Activated naive CD8-positive, alpha-beta T cell treated with anti-CD3 and anti-CD28 coated beads for 36 hours (primary cell): ENCODE measurements at regions not wholly inside any gene's neighbourhood (a gene's known extent, or its start where the extent isn't known, plus 50 kb on each side); places are given as distances from the start of the nearest gene placed in this dataset.
"Not testable (repeated sequence)": the region's sequence is repeated elsewhere in the genome, so short reads cannot be mapped to it uniquely, and the experiment has no call there.

ENCODE experiments used
- DNase-seq: peaks from one replicate; pipeline ENCODE4 v3.0.0; 2021
- H3K27ac Mint-ChIP-seq: one replicate; pipeline ENCODE4 v1.8.0; 2022; ENCODE audit warnings: mild to moderate bottlenecking, moderate library complexity, mixed read lengths
- H3K27me3 Mint-ChIP-seq: one replicate; pipeline ENCODE4 v1.8.0; 2022; ENCODE audit warnings: mild to moderate bottlenecking, mixed read lengths
- H3K36me3 Mint-ChIP-seq: one replicate; pipeline ENCODE4 v1.8.0; 2021; ENCODE audit warnings: mild to moderate bottlenecking, mixed read lengths
- H3K4me1 Mint-ChIP-seq: one replicate; pipeline ENCODE4 v1.8.0; 2021; ENCODE audit warnings: mixed read lengths
- H3K4me3 Mint-ChIP-seq: one replicate; pipeline ENCODE4 v1.8.0; 2022; ENCODE audit warnings: mild to moderate bottlenecking, moderate library complexity, mixed read lengths
- H3K9me3 Mint-ChIP-seq: one replicate; pipeline ENCODE4 v1.8.0; 2022; ENCODE audit warnings: mixed read lengths

DNA sequence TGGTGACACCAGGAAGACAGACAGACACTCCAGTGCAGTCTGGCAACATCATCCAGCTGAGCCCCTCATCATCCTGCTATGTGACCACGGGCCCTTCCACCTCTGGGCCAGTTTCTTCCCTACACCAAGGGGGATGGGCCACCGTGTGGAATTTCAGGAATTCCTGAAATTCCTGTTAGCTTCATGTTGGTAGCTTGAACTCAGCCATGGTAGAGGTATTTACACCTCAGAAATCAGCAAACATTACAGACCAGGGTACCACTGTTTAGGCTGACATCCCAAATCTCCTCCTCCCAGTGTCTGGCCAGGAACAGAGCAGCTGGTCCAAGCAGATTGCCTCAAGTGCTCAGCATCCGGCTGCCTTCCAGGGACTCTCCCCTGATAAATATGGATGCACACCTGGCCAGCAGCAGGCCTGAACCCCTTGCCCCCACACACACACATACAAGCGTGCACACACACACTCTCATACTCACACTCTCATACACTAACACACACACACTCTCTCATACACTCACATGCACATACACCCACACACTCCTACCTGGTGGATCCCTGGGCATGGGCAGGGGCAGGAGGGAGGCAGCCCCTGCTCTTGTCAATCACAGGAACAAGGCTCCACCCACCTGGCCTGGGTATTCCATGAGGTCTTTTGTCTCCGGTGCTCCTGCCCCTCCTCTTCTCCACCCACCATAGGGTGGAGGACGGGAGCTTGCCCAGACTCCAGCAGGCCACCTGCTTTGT lies 85.2 kb downstream of the BUD13 start:
- Mint-ChIP-seq H3K4me1 (no peaks in the 10 kb centered on the region), H3K36me3 (no peaks in the 10 kb centered on the region), H3K27me3 (peaks cover 9% of the 10 kb centered on the region)

DNA sequence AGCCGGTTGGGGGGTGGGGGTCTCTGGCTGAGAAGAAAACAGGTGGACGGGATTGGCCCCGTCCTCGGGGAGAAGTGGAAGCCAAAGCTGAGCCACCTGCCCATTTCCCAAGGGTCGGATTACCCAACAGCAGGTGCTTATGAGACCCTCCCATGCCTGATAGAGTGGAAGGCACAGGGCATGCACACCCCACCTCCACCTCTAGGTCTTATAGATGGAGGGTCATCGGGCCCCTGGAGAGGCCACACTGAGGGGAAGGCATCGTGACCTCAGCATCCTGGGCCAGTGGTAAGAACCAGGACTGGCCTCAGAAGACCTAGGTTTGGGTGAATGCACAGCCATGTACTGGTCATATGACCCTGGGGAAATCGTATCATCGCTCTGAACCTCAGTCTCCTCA lies 85.9 kb downstream of the BUD13 start:
- Mint-ChIP-seq H3K27me3 (peaks cover 9% of the 10 kb centered on the region), H3K27ac (no peak overlapping the region), H3K9me3 (peaks cover 4% of the 10 kb centered on the region), H3K36me3 (no peaks in the 10 kb centered on the region), H3K4me1 (no peaks in the 10 kb centered on the region), H3K4me3 (no peak overlapping the region)
- DNase-seq: no peak

More for the DNA sequence above, 85.2 kb downstream of the BUD13 start:
- H3K9me3 Mint-ChIP-seq: peaks cover 4% of the 10 kb centered on the region
- no peak overlapping the region for H3K4me3 Mint-ChIP-seq
- DNase-seq: no peak
- H3K27ac Mint-ChIP-seq: no peak overlapping the region

DNA sequence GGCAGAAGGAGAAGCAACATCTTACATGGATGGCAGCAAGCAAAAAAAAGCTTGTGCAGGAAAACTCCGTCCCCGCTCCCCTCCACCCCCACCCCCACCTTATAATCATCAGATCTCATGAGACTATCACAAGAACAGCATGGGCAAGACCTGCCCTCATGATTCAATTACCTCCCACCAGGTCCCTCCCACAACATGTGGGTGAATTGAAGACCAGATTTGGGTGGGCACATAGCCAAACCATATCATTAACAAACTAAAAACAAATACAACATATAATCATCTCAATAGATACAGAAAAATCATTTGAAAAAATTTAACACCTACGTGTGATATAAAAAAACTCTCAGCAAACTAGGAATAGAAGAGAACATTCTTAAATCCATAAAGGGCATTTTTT lies 88.8 kb downstream of the BUD13 start:
- Mint-ChIP-seq H3K4me3 (no peak overlapping the region), H3K27me3 (peaks cover 9% of the 10 kb centered on the region), H3K4me1 (no peaks in the 10 kb centered on the region), H3K9me3 (peaks cover 4% of the 10 kb centered on the region), H3K27ac (no peak overlapping the region), H3K36me3 (no peaks in the 10 kb centered on the region)
- DNase-seq: no peak

DNA sequence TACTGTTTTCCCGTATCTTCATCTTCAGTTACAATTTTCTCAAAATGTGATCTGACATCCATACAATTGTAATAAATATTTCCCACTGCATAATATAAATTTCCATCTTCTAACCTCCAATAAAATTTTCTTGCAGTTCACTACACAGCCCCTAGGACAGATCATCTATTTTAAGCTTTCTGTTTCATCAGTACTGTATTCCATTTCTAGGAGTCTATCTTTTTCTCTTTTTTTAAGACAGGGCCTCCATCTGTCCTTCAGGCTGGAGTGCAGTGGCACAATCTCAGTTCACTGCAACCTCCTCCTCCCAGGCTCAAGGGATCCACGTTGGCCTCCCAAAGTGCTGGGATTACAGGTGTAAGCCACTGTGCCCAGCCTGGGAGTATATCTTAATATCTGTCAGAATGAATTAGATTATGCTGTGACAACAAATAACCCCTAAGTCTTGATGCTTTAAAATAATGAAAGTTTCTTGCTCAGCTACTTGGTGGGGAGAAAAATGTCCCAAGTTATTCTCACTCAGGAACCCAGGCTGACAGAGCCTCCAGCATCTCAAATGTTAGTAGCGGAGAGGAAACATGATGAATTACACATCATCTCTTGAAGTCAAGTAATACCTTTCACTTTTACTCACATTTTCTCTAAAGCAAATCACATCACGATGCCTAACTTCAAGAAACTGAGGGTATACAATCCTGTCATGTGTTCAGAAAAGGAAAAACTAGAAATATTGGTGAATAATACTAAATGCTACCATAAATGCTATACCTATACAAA lies 92.2 kb downstream of the BUD13 start:
- no peak for DNase-seq
- Mint-ChIP-seq H3K27ac (no peak overlapping the region), H3K4me1 (no peaks in the 10 kb centered on the region), H3K9me3 (peaks cover 7% of the 10 kb centered on the region), H3K36me3 (no peaks in the 10 kb centered on the region), H3K4me3 (no peak overlapping the region), H3K27me3 (peaks cover 6% of the 10 kb centered on the region)

DNA sequence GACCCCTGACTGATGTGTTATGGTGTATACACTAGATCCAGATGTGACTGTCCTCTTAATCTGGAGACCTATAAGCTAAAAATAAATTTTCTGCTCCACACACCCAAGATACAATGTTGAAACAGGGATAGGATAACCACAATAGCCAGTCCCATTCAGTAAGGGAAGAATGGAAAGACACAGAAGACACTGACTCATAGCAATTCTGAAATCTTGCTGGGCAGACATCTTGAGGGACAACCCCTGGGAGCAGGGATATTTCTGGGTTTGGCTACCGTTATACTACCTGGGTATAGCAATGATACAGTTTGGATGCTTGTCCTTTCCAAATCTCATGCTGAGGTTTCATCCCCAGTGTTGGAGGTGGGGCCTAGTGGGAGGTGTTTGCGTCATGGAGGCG lies 93.9 kb downstream of the BUD13 start:
- Mint-ChIP-seq H3K4me1 (no peaks in the 10 kb centered on the region), H3K9me3 (peaks cover 10% of the 10 kb centered on the region), H3K4me3 (no peak overlapping the region), H3K36me3 (no peaks in the 10 kb centered on the region), H3K27me3 (peaks cover 6% of the 10 kb centered on the region), H3K27ac (no peak overlapping the region)
- no peak for DNase-seq

- not testable (repeated sequence) for H3K27ac Mint-ChIP-seq, H3K4me3 Mint-ChIP-seq, H3K36me3 Mint-ChIP-seq, H3K9me3 Mint-ChIP-seq, H3K4me1 Mint-ChIP-seq, DNase-seq
- peaks cover 27% of the 10 kb centered on the region for H3K27me3 Mint-ChIP-seq
Measured at GRCh38 chr11:116667318-116667717, 105.5 kb downstream of the BUD13 start.

DNA sequence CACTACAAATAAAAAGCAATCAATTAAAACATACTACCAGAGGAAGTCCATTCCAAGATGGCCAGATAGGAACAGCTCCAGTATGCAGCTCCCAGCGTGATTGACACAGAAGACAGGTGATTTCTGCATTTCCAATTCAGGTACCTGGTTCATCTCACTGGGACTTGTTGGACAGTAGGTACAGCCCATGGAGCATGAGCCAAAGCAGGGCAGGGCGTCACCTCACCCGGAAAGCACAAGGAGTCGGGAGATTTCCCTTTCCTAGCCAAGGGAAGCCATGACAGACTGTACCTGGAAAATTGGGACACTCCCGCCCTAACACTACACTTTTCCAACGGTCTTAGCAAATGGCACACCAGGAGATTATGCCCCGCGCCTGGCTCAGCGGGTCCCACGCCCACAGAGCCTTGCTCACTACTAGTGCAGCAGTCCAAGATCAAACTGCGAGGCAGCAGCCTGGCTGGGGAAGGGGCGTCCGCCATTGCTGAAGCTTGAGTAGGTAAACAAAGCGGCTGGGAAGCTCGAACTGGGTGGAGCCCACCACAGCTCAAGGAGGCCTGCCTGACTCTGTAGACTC lies 106.0 kb downstream of the BUD13 start:
- H3K36me3 Mint-ChIP-seq, H3K4me1 Mint-ChIP-seq, DNase-seq, H3K27ac Mint-ChIP-seq, H3K4me3 Mint-ChIP-seq, H3K9me3 Mint-ChIP-seq: not testable (repeated sequence)
- H3K27me3 Mint-ChIP-seq: peaks cover 31% of the 10 kb centered on the region

DNA sequence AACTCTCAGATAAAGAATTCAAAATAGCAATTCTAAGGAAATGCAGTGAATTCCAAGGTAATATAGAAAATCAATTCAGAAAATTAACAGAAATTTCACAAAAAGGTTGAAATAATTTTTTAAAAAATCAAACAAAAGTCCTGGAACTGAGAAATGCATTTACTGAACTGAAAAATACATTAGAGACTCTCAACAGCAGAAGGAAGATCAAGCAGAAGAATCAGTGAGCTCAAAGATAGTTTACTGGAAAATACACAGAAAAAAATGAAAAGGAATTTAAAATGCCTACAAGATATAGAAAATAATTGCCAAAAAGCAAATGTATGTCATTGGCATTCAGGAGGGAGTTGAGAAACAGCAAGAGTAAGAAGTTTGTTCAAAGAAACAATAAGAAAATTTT lies 107.3 kb downstream of the BUD13 start:
- Mint-ChIP-seq H3K27me3 (peaks cover 38% of the 10 kb centered on the region), H3K4me3 (no peak overlapping the region), H3K36me3 (peaks cover 2% of the 10 kb centered on the region), H3K4me1 (no peaks in the 10 kb centered on the region), H3K9me3 (peaks cover 8% of the 10 kb centered on the region), H3K27ac (no peak overlapping the region)
- no peak for DNase-seq

GRCh38 chr11:116661056-116661455 lies 111.7 kb downstream of the BUD13 start:
- no peak for DNase-seq
- Mint-ChIP-seq H3K27ac (no peak overlapping the region), H3K9me3 (peaks cover 5% of the 10 kb centered on the region), H3K36me3 (peaks cover 2% of the 10 kb centered on the region), H3K4me3 (no peak overlapping the region), H3K27me3 (peaks cover 24% of the 10 kb centered on the region), H3K4me1 (no peaks in the 10 kb centered on the region)

DNA sequence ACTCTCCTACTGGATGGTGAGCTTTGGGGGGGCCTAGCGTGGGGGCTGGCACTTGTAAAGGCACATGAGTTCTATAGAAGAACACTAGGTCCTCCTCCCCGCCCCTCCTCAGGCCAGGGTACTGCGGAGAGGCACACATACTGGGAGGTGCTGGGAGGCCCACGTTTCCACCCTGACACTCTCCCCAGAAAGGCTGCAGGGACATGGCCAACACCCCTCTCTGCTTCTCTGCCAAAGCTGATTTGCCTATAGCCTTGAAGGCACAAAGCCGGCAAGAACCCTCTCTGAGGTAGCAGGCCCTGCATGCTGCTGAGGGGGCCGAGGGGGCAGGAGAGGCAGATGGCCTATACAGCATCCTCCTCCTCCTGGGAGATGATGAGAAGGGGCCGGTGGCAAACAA lies 112.8 kb downstream of the BUD13 start:
- no peak for DNase-seq
- H3K9me3 Mint-ChIP-seq: peaks cover 2% of the 10 kb centered on the region
- no peaks in the 10 kb centered on the region for H3K36me3 Mint-ChIP-seq
- H3K4me3 Mint-ChIP-seq: no peak overlapping the region
- no peaks in the 10 kb centered on the region for H3K4me1 Mint-ChIP-seq
- H3K27ac Mint-ChIP-seq: no peak overlapping the region
- peaks cover 19% of the 10 kb centered on the region for H3K27me3 Mint-ChIP-seq

DNA sequence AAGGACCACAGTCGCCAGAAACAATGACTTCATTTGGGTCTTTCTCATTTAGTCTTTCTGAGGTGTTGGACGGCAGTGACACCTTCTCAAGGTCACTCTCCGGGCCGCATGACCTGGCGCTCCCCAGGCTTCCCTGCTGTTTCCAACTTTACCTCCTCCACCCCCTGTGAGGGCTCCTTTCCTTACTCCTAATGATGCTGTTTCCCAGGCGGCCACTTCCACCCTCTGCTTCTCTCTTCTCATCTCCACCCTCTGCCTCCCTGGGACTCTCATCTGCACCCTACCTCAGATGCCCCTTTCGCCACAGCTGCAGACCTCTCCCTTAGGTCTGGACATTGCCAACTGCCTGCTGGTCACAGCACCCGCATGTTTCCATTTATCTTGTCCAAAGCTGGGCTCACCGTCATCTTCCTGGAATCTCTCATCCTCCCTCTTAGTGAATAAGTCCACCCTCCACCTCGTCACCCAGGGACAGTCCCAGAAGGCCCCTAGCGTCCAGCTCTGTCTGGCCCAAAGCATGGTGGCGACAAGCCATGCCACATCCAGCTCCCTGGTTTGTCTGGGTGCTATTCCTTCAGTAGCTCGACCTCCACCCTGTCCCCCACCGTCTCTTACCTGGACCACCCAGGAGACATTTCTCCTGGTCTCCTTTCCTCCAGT lies 113.8 kb downstream of the BUD13 start:
- Mint-ChIP-seq H3K4me1 (no peaks in the 10 kb centered on the region), H3K27ac (no peak overlapping the region), H3K9me3 (peaks cover 4% of the 10 kb centered on the region), H3K27me3 (peaks cover 19% of the 10 kb centered on the region), H3K4me3 (no peak overlapping the region), H3K36me3 (peaks cover 1% of the 10 kb centered on the region)
- no peak for DNase-seq

- Mint-ChIP-seq H3K27ac (no peak overlapping the region), H3K27me3 (peaks cover 19% of the 10 kb centered on the region)
Measured at GRCh38 chr11:116657842-116658825, 114.7 kb downstream of the BUD13 start.

DNA sequence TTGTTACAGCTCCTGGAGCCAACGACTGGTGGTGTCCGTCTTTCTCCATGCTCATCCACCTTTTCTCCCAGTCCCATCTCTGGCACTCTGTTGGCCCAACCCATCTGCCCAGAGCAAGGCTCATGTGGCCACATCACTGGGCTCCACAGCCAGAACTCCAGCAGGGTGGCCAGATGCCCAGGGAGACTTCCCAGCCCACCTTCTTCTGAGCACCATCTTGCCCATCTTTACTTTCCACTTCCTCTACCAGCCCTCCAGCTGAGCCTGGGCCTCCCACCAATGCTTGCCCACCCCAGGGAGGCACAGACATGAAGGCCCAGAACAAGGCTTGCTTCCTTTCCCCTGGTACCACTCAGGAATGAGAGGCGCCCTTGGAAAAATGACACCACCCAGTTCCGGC lies 116.8 kb downstream of the BUD13 start:
- Mint-ChIP-seq H3K4me1 (no peaks in the 10 kb centered on the region), H3K27me3 (peaks cover 4% of the 10 kb centered on the region), H3K27ac (no peak overlapping the region), H3K4me3 (no peak overlapping the region), H3K9me3 (peaks cover 4% of the 10 kb centered on the region), H3K36me3 (peaks cover 1% of the 10 kb centered on the region)
- DNase-seq: no peak

More at GRCh38 chr11:116657842-116658825, 114.7 kb downstream of the BUD13 start:
- Mint-ChIP-seq H3K4me1 (no peaks in the 10 kb centered on the region), H3K4me3 (no peak overlapping the region), H3K9me3 (peaks cover 4% of the 10 kb centered on the region), H3K36me3 (peaks cover 1% of the 10 kb centered on the region)
- DNase-seq: no peak

- DNase-seq: no peak
- no peak overlapping the region for H3K27ac Mint-ChIP-seq
- peaks cover 4% of the 10 kb centered on the region for H3K9me3 Mint-ChIP-seq
- H3K4me1 Mint-ChIP-seq: no peaks in the 10 kb centered on the region
- H3K4me3 Mint-ChIP-seq: no peak overlapping the region
- peaks cover 1% of the 10 kb centered on the region for H3K36me3 Mint-ChIP-seq
- peaks cover 4% of the 10 kb centered on the region for H3K27me3 Mint-ChIP-seq
Measured at GRCh38 chr11:116654526-116654925, 118.3 kb downstream of the BUD13 start.
